HCT116 (cell line): ENCODE measurements at regions not wholly inside any gene's neighbourhood (a gene's known extent, or its start where the extent isn't known, plus 50 kb on each side); places are given as distances from the start of the nearest gene placed in this dataset.

Source experiments
- ATAC-seq: fragments of 200-7000 bp; cut with Tn5 transposase; 2 replicates; pipeline ENCODE4 v1.9.1; 2020; ENCODE audit warnings: mild to moderate bottlenecking, moderate library complexity
- BruUV-seq: library from RNA; stranded (reverse); fragments of 400-500 nt; replicated peaks from 2 replicates; lab custom pipeline; 2021; lab: Mats Ljungman, UMichigan
- CTCF ChIA-PET: fragments of 300-600 bp; sonication (Branson Sonifier 250); formaldehyde crosslinking; loops from one replicate; lab custom pipeline; 2021; ENCODE audit warnings: antibody characterized with exemption; lab: Charles Lee
- POLR2A ChIA-PET: fragments of 300-600, 350-600 bp; sonication (Branson Sonifier 250); formaldehyde crosslinking; loops from one replicate; lab custom pipeline; 2021; ENCODE audit warnings: antibody characterized with exemption; lab: Charles Lee
- RAD21 ChIA-PET, 2 experiments: fragments of 300-600 bp; sonication (Branson Sonifier 250); formaldehyde crosslinking; loops; one replicate each; lab custom pipeline; 2023; ENCODE audit warnings: low total read pairs in 2 of 2; ENCODE audit not compliant: uncharacterized antibody in 2 of 2, unreplicated experiment in 2 of 2, low non-redundant PET in 1 of 2; lab: Charles Lee
- DNase-seq: peaks from one replicate; pipeline ENCODE4 v3.0.0-alpha.2; 2010; ENCODE audit warnings: low read depth, low spot score
- H2AFZ ChIP-seq: fragments of 200-600 bp; shearing (Covaris generic), sonication (generic); 2 replicates; pipeline ENCODE4 v1.6.1; 2017; ENCODE audit warnings: low read depth, mixed run types, mixed read lengths, antibody characterized with exemption, low read length; ENCODE audit not compliant: poor library complexity, severe bottlenecking
- H3K27ac ChIP-seq: 2 replicates; pipeline ENCODE4 v1.5.1; 2012; ENCODE audit warnings: low read depth, low read length
- H3K27me3 ChIP-seq: fragments of 200-600 bp; sonication (generic); 2 replicates; pipeline ENCODE4 v1.6.1; 2016; ENCODE audit warnings: mixed run types, low read length, mixed read lengths; ENCODE audit not compliant: insufficient read depth
- H3K36me3 ChIP-seq, 2 experiments: fragments of 200-500 bp in 1 of 2; fragments of 200-600 bp in 1 of 2; sonication (Bioruptor generic) in 1 of 2; sonication (generic) in 1 of 2; 2 replicates each; pipeline versions ENCODE4 v1.5.1 to v1.6.1; 2014 to 2016; ENCODE audit warnings: low read length in 2 of 2, inconsistent platforms in 1 of 2, mixed read lengths in 1 of 2, mixed run types in 1 of 2; ENCODE audit not compliant: insufficient read depth in 2 of 2, control insufficient read depth in 1 of 2
- H3K4me1 ChIP-seq, 2 experiments: fragments of 200-600 bp in 1 of 2; sonication (generic) in 1 of 2; 2 replicates each; pipeline versions ENCODE4 v1.5.1 to v1.6.1; 2012 to 2017; ENCODE audit warnings: low read length in 2 of 2, inconsistent platforms in 1 of 2, mild to moderate bottlenecking in 1 of 2, mixed read lengths in 1 of 2, mixed run types in 1 of 2, moderate library complexity in 1 of 2; ENCODE audit not compliant: insufficient read depth in 2 of 2, control insufficient read depth in 1 of 2
- H3K4me2 ChIP-seq: fragments of 200-600 bp; sonication (generic); 2 replicates; pipeline ENCODE4 v1.6.1; 2017; ENCODE audit warnings: mixed run types, low read length, mixed read lengths
- H3K4me3 ChIP-seq, 2 experiments: fragments of 200-600 bp in 1 of 2; sonication (generic) in 1 of 2; replicated peaks in 1 of 2; 2 replicates each; pipeline ENCODE4 v1.5.1; 2011 to 2016; ENCODE audit warnings: low read length in 2 of 2, control low read depth in 1 of 2, low read depth in 1 of 2, mild to moderate bottlenecking in 1 of 2, mixed read lengths in 1 of 2, mixed run types in 1 of 2
- H3K79me2 ChIP-seq: fragments of 200-600 bp; sonication (generic); 2 replicates; pipeline ENCODE4 v1.6.1; 2017; ENCODE audit warnings: mild to moderate bottlenecking, mixed run types, low read length, moderate library complexity, mixed read lengths; ENCODE audit not compliant: insufficient read depth
- H3K9ac ChIP-seq: fragments of 200-600 bp; sonication (generic); 2 replicates; pipeline ENCODE4 v1.6.1; 2016; ENCODE audit warnings: low read length, mixed read lengths
- H3K9me2 ChIP-seq: fragments of 200-600 bp; sonication (generic), shearing (Covaris generic); 2 replicates; pipeline ENCODE4 v1.6.1; 2017; ENCODE audit warnings: mixed run types, mild to moderate bottlenecking, moderate library complexity; ENCODE audit not compliant: insufficient read depth
- H3K9me3 ChIP-seq, 2 experiments: fragments of 200-500 bp in 1 of 2; fragments of 200-600 bp in 1 of 2; sonication (Bioruptor generic) in 1 of 2; sonication (generic) in 1 of 2; 2 replicates each; pipeline ENCODE4 v1.6.1; 2014 to 2017; ENCODE audit warnings: low read length in 2 of 2, mixed read lengths in 2 of 2, inconsistent platforms in 1 of 2, low read depth in 1 of 2, mild to moderate bottlenecking in 1 of 2, mixed run types in 1 of 2, moderate library complexity in 1 of 2; ENCODE audit not compliant: control insufficient read depth in 1 of 2, insufficient read depth in 1 of 2
- H4K20me1 ChIP-seq: fragments of 200-600 bp; sonication (generic), shearing (Covaris generic); 2 replicates; pipeline ENCODE4 v1.6.1; 2017; ENCODE audit warnings: mixed run types, mild to moderate bottlenecking, moderate library complexity; ENCODE audit not compliant: insufficient read depth
- ATF3 ChIP-seq: IDR thresholded peaks from 2 replicates; pipeline ENCODE4 v1.6.1; 2012
- CTCF ChIP-seq, 3 experiments: fragments of 200-600 bp in 1 of 3; sonication (generic) in 1 of 3; IDR thresholded peaks in 2 of 3; conservative IDR thresholded peaks in 1 of 3; 2 replicates each; pipeline ENCODE4 v1.5.1; 2012 to 2017; ENCODE audit warnings: low read depth in 2 of 3, low read length in 2 of 3, antibody characterized with exemption in 1 of 3, borderline replicate concordance in 1 of 3, control low read depth in 1 of 3, mild to moderate bottlenecking in 1 of 3, mixed read lengths in 1 of 3, mixed run types in 1 of 3, moderate library complexity in 1 of 3; ENCODE audit not compliant: insufficient read depth in 1 of 3
- EGR1 ChIP-seq: IDR thresholded peaks from 2 replicates; pipeline ENCODE4 v1.6.1; 2012; ENCODE audit warnings: low read depth
- ELF1 ChIP-seq: IDR thresholded peaks from 2 replicates; pipeline ENCODE4 v1.6.1; 2012; ENCODE audit warnings: low read depth, borderline replicate concordance
- JUND ChIP-seq: IDR thresholded peaks from 2 replicates; pipeline ENCODE4 v1.6.1; 2012
- POLR2A ChIP-seq: IDR thresholded peaks from 2 replicates; pipeline ENCODE4 v1.7.0; 2011; ENCODE audit warnings: borderline replicate concordance; ENCODE audit not compliant: insufficient read depth, insufficient read length; ENCODE audit errors: extremely low read depth
- POLR2AphosphoS5 ChIP-seq: IDR thresholded peaks from 2 replicates; pipeline ENCODE4 v1.6.1; 2011; ENCODE audit warnings: mild to moderate bottlenecking, low read depth, low read length, moderate library complexity
- RAD21 ChIP-seq: IDR thresholded peaks from 2 replicates; pipeline ENCODE4 v1.6.1; 2012; ENCODE audit warnings: low read depth, mild to moderate bottlenecking
- SIN3A ChIP-seq: IDR thresholded peaks from 2 replicates; pipeline ENCODE4 v1.6.1; 2012; ENCODE audit warnings: low read depth
- SRF ChIP-seq: IDR thresholded peaks from 2 replicates; pipeline ENCODE4 v1.6.1; 2012; ENCODE audit warnings: low read depth
- YY1 ChIP-seq: IDR thresholded peaks from 2 replicates; pipeline ENCODE4 v1.6.1; 2011; ENCODE audit warnings: low read length, low read depth, moderate library complexity, mild to moderate bottlenecking; ENCODE audit not compliant: insufficient replicate concordance; ENCODE audit errors: extremely low read depth
- intact Hi-C: fragments of 100-400 bp; cut with micrococcal nuclease; formaldehyde crosslinking; loops from 2 replicates; pipeline ENCODE4 v1.10.0; 2022

DNA sequence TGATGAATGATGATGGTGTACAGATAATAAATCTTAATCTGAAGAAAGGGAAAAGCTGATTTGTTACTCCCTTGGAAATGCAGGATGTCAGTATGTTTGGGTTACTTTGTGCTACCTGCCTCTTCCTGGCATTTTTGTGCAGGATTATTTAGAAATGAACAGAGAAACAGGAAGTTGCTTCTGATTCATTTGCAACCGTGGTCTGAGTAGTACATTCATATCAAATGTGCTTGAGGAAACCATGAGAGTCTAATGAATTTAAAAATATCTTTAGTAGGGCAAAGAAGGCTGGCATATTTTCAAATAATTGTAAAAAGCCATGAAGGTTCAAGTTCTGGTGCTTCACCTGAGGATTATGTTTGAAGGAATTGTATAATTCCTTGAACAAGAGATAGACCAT lies 391.6 kb downstream of the TMEM161B start (continued):
- TF ChIP-seq POLR2AphosphoS5 = no peak
- TF ChIP-seq SIN3A = no peak
- TF ChIP-seq POLR2A = no peak
- no peak for TF ChIP-seq RAD21
- TF ChIP-seq YY1 = no peak
- TF ChIP-seq SRF = no peak
- no peak for TF ChIP-seq ATF3
- no peak for TF ChIP-seq EGR1

- CTCF ChIA-PET = interaction anchor here (0.7 kb wide), 1 partner anchor 95 kb away, joined by 3 read pairs; no protein-coding TSS in a partner anchor
- no peak overlapping the region for H3K4me2 ChIP-seq
- no peaks in the 10 kb centered on the region for H3K4me1 ChIP-seq
These were observed 392.0 kb downstream of the TMEM161B start for GRCh38 chr5:87876616-87877015.

More at GRCh38 chr5:87876616-87877015, 392.0 kb downstream of the TMEM161B start:
- POLR2A ChIA-PET = no interaction called here
- H3K4me3 ChIP-seq = no peak overlapping the region
- H4K20me1 ChIP-seq = no peaks in the 10 kb centered on the region
- RAD21 ChIA-PET = no interaction called here
- TF ChIP-seq ELF1 (no peak), JUND (no peak), CTCF (IDR thresholded peaks at IDR 0.05 in 2 of 3, conservative IDR thresholded peaks at IDR 0.05 in 1 of 3; ENCODE audit: borderline replicate concordance in 1 of 3, insufficient read depth in 1 of 3, low read depth in 2 of 3, low read length in 2 of 3) (no peak)
- intact Hi-C loops = no loop called here
- no peak overlapping the region for H3K9ac ChIP-seq
- BruUV-seq = no TSS peak
- no peaks in the 10 kb centered on the region for H3K9me2 ChIP-seq
- no peaks in the 10 kb centered on the region for H3K9me3 ChIP-seq
- H3K27ac ChIP-seq = no peak overlapping the region
- DNase-seq (no peak), ATAC-seq (no peak)
- no peaks in the 10 kb centered on the region for H3K36me3 ChIP-seq
- no peaks in the 10 kb centered on the region for H3K79me2 ChIP-seq
- H2AFZ ChIP-seq = no peak overlapping the region
- H3K27me3 ChIP-seq = no peaks in the 10 kb centered on the region
